ENCODE measurements at regions not wholly inside any gene's neighbourhood (a gene's known extent, or its start where the extent isn't known, plus 50 kb on each side); places are given as distances from the start of the nearest gene placed in this dataset.

GRCh38 chr12:105548626-105549025, 218.1 kb downstream of the C12orf75 start:
- TF ChIP-seq CTCF (IDR thresholded peaks at IDR 0.05 in 2 of 3, conservative IDR thresholded peaks at IDR 0.05 in 1 of 3; ENCODE audit: borderline replicate concordance in 1 of 3, insufficient read depth in 1 of 3, low read depth in 2 of 3, low read length in 2 of 3) (no peak), RAD21 (IDR thresholded peaks at IDR 0.05; ENCODE audit: low read depth) (no peak), EZH2 (IDR thresholded peaks at IDR 0.05) (no peak), SP1 (IDR thresholded peaks at IDR 0.05; ENCODE audit: low read depth) (no peak), POLR2AphosphoS5 (IDR thresholded peaks at IDR 0.05; ENCODE audit: low read depth, low read length) (no peak), MAX (IDR thresholded peaks at IDR 0.05) (no peak)
- TF ChIP-seq, protein P1, sequence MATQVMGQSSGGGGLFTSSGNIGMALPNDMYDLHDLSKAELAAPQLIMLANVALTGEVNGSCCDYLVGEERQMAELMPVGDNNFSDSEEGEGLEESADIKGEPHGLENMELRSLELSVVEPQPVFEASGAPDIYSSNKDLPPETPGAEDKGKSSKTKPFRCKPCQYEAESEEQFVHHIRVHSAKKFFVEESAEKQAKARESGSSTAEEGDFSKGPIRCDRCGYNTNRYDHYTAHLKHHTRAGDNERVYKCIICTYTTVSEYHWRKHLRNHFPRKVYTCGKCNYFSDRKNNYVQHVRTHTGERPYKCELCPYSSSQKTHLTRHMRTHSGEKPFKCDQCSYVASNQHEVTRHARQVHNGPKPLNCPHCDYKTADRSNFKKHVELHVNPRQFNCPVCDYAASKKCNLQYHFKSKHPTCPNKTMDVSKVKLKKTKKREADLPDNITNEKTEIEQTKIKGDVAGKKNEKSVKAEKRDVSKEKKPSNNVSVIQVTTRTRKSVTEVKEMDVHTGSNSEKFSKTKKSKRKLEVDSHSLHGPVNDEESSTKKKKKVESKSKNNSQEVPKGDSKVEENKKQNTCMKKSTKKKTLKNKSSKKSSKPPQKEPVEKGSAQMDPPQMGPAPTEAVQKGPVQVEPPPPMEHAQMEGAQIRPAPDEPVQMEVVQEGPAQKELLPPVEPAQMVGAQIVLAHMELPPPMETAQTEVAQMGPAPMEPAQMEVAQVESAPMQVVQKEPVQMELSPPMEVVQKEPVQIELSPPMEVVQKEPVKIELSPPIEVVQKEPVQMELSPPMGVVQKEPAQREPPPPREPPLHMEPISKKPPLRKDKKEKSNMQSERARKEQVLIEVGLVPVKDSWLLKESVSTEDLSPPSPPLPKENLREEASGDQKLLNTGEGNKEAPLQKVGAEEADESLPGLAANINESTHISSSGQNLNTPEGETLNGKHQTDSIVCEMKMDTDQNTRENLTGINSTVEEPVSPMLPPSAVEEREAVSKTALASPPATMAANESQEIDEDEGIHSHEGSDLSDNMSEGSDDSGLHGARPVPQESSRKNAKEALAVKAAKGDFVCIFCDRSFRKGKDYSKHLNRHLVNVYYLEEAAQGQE (IDR thresholded peaks at IDR 0.05; ENCODE audit: low read depth), result no peak
- TF ChIP-seq, protein P2, sequence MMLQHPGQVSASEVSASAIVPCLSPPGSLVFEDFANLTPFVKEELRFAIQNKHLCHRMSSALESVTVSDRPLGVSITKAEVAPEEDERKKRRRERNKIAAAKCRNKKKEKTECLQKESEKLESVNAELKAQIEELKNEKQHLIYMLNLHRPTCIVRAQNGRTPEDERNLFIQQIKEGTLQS (IDR thresholded peaks at IDR 0.05), result no peak
